GM23248 (cell line): ENCODE measurements at regions not wholly inside any gene's neighbourhood (a gene's known extent, or its start where the extent isn't known, plus 50 kb on each side); places are given as distances from the start of the nearest gene placed in this dataset.

ENCODE experiments used
- DNase-seq: peaks from one replicate; pipeline ENCODE4 v3.0.0-alpha.2; 2015
- H2AFZ ChIP-seq: fragments of 200-600 bp; sonication (generic); 2 replicates; pipeline ENCODE4 v1.6.1; 2016; ENCODE audit warnings: antibody characterized with exemption
- H3F3A ChIP-seq: fragments of 200-600 bp; sonication (generic); 2 replicates; pipeline ENCODE4 v1.6.1; 2016; ENCODE audit warnings: mild to moderate bottlenecking, antibody characterized with exemption, mixed run types; ENCODE audit not compliant: insufficient read depth
- H3K27ac ChIP-seq: fragments of 200-600 bp; sonication (generic); 2 replicates; pipeline ENCODE4 v1.5.1; 2016; ENCODE audit warnings: mild to moderate bottlenecking
- H3K27me3 ChIP-seq: fragments of 200-600 bp; sonication (generic); replicated peaks from 2 replicates; pipeline ENCODE4 v1.6.1; 2016; ENCODE audit warnings: mild to moderate bottlenecking; ENCODE audit not compliant: insufficient read depth
- H3K36me3 ChIP-seq: fragments of 200-600 bp; sonication (generic); 2 replicates; pipeline ENCODE4 v1.6.1; 2016; ENCODE audit warnings: low read depth, mild to moderate bottlenecking
- H3K4me1 ChIP-seq: fragments of 200-600 bp; sonication (generic); 2 replicates; pipeline ENCODE4 v1.6.1; 2016; ENCODE audit warnings: mild to moderate bottlenecking; ENCODE audit not compliant: insufficient read depth
- H3K4me2 ChIP-seq: fragments of 200-600 bp; sonication (generic); one replicate; pipeline ENCODE4 v1.6.1; 2016; ENCODE audit warnings: mild to moderate bottlenecking; ENCODE audit not compliant: unreplicated experiment
- H3K4me3 ChIP-seq: fragments of 200-600 bp; sonication (generic); 2 replicates; pipeline ENCODE4 v1.5.1; 2016; ENCODE audit warnings: mild to moderate bottlenecking
- H3K79me2 ChIP-seq: fragments of 200-600 bp; sonication (generic); 2 replicates; pipeline ENCODE4 v1.6.1; 2016; ENCODE audit warnings: mild to moderate bottlenecking; ENCODE audit not compliant: insufficient read depth
- H3K9ac ChIP-seq: fragments of 200-600 bp; sonication (generic); 2 replicates; pipeline ENCODE4 v1.6.1; 2016; ENCODE audit warnings: mild to moderate bottlenecking
- H3K9me2 ChIP-seq: fragments of 200-600 bp; sonication (generic); 2 replicates; pipeline ENCODE4 v1.6.1; 2016; ENCODE audit warnings: mixed run types, mild to moderate bottlenecking, moderate library complexity; ENCODE audit not compliant: insufficient read depth
- H3K9me3 ChIP-seq: fragments of 200-600 bp; sonication (generic); one replicate; pipeline ENCODE4 v1.6.1; 2017; ENCODE audit warnings: low read depth
- H4K20me1 ChIP-seq: fragments of 200-600 bp; sonication (generic); 2 replicates; pipeline ENCODE4 v1.6.0; 2016; ENCODE audit not compliant: insufficient read depth
- EZH2 ChIP-seq: fragments of 200-600 bp; sonication (generic); IDR thresholded peaks from 2 replicates; pipeline ENCODE4 v1.6.1; 2018; ENCODE audit warnings: antibody characterized with exemption, mild to moderate bottlenecking; ENCODE audit not compliant: insufficient read depth, poor library complexity, severe bottlenecking
- EZH2phosphoT487 ChIP-seq: fragments of 200-600 bp; sonication (generic); IDR thresholded peaks from 2 replicates; pipeline ENCODE4 v1.6.1; 2018; ENCODE audit warnings: antibody characterized with exemption, moderate library complexity, mild to moderate bottlenecking, low read depth; ENCODE audit not compliant: insufficient read depth
- WGBS, 2 experiments: methylation state at CpG; one replicate each; pipeline ENCODE4 v1.1.6; 2015 to 2017; ENCODE audit warnings: low lambda C conversion rate in 2 of 2, low coverage in 1 of 2; ENCODE audit errors: missing lambda C conversion rate in 2 of 2; 5-methylcytosine and 5-hydroxymethylcytosine counted together
- in situ Hi-C: fragments of 300-500 bp; cut with MboI; formaldehyde crosslinking; loops from 2 replicates; pipeline ENCODE4 v1.15.0; 2020

DNA sequence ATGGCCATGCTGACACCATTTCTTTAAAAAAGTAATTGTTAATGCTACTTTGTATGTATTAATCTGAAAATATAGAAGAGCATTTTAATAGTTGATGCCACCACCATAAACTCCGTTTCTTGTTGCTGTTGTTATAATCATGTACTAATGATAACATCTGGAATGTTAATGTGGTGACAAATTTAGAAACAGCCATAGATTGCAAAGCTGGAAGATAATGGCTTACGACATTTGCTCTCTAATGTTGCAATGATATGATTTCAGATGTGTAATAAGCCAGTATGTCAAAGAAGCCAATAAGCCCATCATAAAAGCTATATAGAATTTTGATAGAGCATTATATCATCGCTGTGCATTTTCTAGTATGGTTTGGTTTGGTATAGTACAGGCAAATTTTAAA, 579.4 kb upstream of the ZFP42 start:
- no peak overlapping the region for H3K4me2 ChIP-seq
- H3K4me1 ChIP-seq = no peaks in the 10 kb centered on the region
- H3K79me2 ChIP-seq = no peaks in the 10 kb centered on the region
- no peaks in the 10 kb centered on the region for H3K27me3 ChIP-seq
- in situ Hi-C loops = no loop called here
- no peaks in the 10 kb centered on the region for H3F3A ChIP-seq
- no peak overlapping the region for H3K27ac ChIP-seq
- no peaks in the 10 kb centered on the region for H3K9me3 ChIP-seq
- H4K20me1 ChIP-seq = no peaks in the 10 kb centered on the region
- 30 to 31% methylated on average over 3 of the region's 3 CpGs for WGBS, 2 experiments
- no peak overlapping the region for H2AFZ ChIP-seq
- H3K36me3 ChIP-seq = no peaks in the 10 kb centered on the region
- no peaks in the 10 kb centered on the region for H3K9me2 ChIP-seq
- TF ChIP-seq EZH2 (no peak), EZH2phosphoT487 (no peak)
- no peak for DNase-seq
- H3K4me3 ChIP-seq = no peak overlapping the region
- no peak overlapping the region for H3K9ac ChIP-seq

DNA sequence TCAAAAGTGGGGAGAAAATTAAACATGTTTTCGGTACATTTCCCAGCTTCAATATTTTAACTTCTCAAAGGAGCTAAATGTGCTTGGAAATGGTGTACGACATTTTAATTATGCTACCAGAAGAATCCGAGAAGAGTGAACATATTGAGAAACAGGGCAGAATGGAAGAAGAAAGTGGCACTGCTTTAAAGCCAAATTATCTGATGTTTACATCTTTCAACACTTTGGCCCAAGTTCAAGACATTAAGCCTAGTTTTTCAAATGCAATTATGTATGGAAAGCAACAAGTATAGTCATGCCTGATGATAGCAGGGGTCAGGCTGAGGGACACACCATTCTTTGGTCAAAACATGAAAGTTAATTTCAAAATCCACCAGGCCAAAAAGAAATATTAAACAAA, 577.9 kb upstream of the ZFP42 start:
- Histone ChIP-seq H3K79me2 (no peaks in the 10 kb centered on the region), H4K20me1 (no peaks in the 10 kb centered on the region), H3K9ac (no peak overlapping the region), H2AFZ (no peak overlapping the region), H3K4me1 (no peaks in the 10 kb centered on the region), H3K27me3 (no peaks in the 10 kb centered on the region), H3K36me3 (no peaks in the 10 kb centered on the region), H3K4me3 (no peak overlapping the region), H3K27ac (no peak overlapping the region), H3K9me2 (no peaks in the 10 kb centered on the region), H3K9me3 (no peaks in the 10 kb centered on the region), H3F3A (no peaks in the 10 kb centered on the region), H3K4me2 (no peak overlapping the region)
- DNase-seq = no peak
- 34 to 38% methylated on average over 3 of the region's 3 CpGs for WGBS, 2 experiments
- TF ChIP-seq EZH2 = no peak
- no peak for TF ChIP-seq EZH2phosphoT487
- in situ Hi-C loops = no loop called here

DNA sequence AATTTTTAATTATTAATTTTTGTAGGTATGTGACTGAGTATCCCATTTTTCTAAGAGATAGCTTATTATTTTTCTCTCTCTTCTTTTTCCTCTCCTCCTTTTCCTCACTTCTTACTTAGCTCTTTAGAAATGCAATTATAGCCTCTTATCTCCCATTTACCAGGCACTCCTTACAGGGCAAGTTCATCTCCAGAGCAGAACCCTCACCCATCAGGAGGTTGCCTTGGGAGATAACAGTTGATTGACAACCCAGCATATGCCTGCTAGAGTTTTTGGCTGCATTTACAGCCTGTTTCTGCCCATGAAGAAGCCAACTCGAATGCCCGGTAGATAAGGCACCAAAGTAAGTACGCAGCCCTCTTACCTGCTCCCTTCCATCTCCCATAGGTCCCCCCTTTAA, 572.9 kb upstream of the ZFP42 start:
- no peaks in the 10 kb centered on the region for H3K79me2 ChIP-seq
- no peaks in the 10 kb centered on the region for H3F3A ChIP-seq
- no peak overlapping the region for H3K4me2 ChIP-seq
- no peaks in the 10 kb centered on the region for H4K20me1 ChIP-seq
- no peaks in the 10 kb centered on the region for H3K9me2 ChIP-seq
- no peak overlapping the region for H3K27ac ChIP-seq
- no peaks in the 10 kb centered on the region for H3K36me3 ChIP-seq
- in situ Hi-C loops = no loop called here
- no peak overlapping the region for H3K9ac ChIP-seq
- no peaks in the 10 kb centered on the region for H3K4me1 ChIP-seq
- no peaks in the 10 kb centered on the region for H3K9me3 ChIP-seq
- no peak for DNase-seq
- TF ChIP-seq EZH2 (no peak), EZH2phosphoT487 (no peak)
- no peak overlapping the region for H3K4me3 ChIP-seq
- 33 to 37% methylated on average over 3 of the region's 3 CpGs for WGBS, 2 experiments
- H2AFZ ChIP-seq = no peak overlapping the region
- no peaks in the 10 kb centered on the region for H3K27me3 ChIP-seq

DNA sequence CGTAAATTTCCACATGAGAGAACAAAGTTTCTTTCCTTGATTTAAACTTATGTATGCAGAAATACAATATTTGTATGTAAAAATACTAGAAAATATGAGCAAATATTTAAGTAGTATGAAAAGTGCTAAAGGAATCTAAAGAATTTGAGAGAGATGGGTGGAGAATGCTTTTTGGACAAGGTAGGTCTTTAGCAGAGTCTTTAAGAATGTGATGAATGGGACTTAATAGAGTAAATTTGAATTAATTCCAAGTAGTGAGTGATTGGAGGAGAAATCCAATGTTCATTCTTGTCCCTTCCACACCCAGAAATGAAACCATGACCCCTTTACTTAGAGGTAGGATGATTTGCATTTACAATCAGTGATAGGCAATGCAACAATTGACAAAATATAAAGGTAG, 570.9 kb upstream of the ZFP42 start:
- H3K9me3 ChIP-seq = no peaks in the 10 kb centered on the region
- in situ Hi-C loops = no loop called here
- no peak overlapping the region for H2AFZ ChIP-seq
- no peak for DNase-seq
- WGBS, 2 experiments = 0 to 9% methylated on average over 1 of the region's 1 CpG
- H3K27me3 ChIP-seq = no peaks in the 10 kb centered on the region
- no peak overlapping the region for H3K27ac ChIP-seq
- no peaks in the 10 kb centered on the region for H3K79me2 ChIP-seq
- no peaks in the 10 kb centered on the region for H3K36me3 ChIP-seq
- no peak overlapping the region for H3K4me2 ChIP-seq
- no peak overlapping the region for H3K4me3 ChIP-seq
- H3K9me2 ChIP-seq = no peaks in the 10 kb centered on the region
- no peak overlapping the region for H3K9ac ChIP-seq
- H3K4me1 ChIP-seq = no peaks in the 10 kb centered on the region
- no peak for TF ChIP-seq EZH2phosphoT487
- no peak for TF ChIP-seq EZH2
- H3F3A ChIP-seq = no peaks in the 10 kb centered on the region
- H4K20me1 ChIP-seq = no peaks in the 10 kb centered on the region

DNA sequence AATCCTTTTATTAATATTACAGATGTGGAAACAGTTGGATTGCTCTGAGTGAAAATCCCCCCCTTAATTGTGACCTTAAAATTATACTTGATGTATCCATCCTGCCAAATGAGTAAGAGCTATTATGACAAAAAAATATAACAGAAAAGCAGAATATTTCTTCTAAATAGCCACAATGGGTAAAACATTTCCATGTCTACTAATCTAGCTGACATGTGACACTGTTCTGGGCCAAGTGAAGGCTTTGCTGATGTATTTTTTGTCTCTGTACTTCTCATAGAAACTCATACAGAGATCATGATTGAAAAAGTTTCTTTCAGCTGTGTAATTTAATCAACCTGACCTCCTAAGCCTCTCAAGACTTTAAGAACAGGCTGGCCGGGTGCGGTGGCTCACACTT, 569.1 kb upstream of the ZFP42 start:
- no peaks in the 10 kb centered on the region for H3K27me3 ChIP-seq
- H3K4me3 ChIP-seq = no peak overlapping the region
- no peak overlapping the region for H3K9ac ChIP-seq
- in situ Hi-C loops = no loop called here
- no peaks in the 10 kb centered on the region for H3F3A ChIP-seq
- no peak overlapping the region for H3K4me2 ChIP-seq
- no peaks in the 10 kb centered on the region for H3K36me3 ChIP-seq
- TF ChIP-seq EZH2phosphoT487 (no peak), EZH2 (no peak)
- H3K27ac ChIP-seq = no peak overlapping the region
- DNase-seq = no peak
- no peaks in the 10 kb centered on the region for H3K9me3 ChIP-seq
- no peaks in the 10 kb centered on the region for H3K4me1 ChIP-seq
- H3K9me2 ChIP-seq = no peaks in the 10 kb centered on the region
- no peaks in the 10 kb centered on the region for H3K79me2 ChIP-seq
- no peak overlapping the region for H2AFZ ChIP-seq
- H4K20me1 ChIP-seq = no peaks in the 10 kb centered on the region
- WGBS, 2 experiments = 27 to 31% methylated on average over 2 of the region's 2 CpGs
